CD4-positive, alpha-beta T cell (primary cell): ENCODE measurements at regions not wholly inside any gene's neighbourhood (a gene's known extent, or its start where the extent isn't known, plus 50 kb on each side); places are given as distances from the start of the nearest gene placed in this dataset.
"Not testable (repeated sequence)": the region's sequence is repeated elsewhere in the genome, so short reads cannot be mapped to it uniquely, and the experiment has no call there.

Experiments
- ATAC-seq: fragments of 200-7000 bp; cut with Tn5 transposase; one replicate; pipeline ENCODE4 v1.10.0; 2022; ENCODE audit warnings: mild to moderate bottlenecking; ENCODE audit not compliant: poor library complexity
- CTCF ChIA-PET: fragments of 350-600 bp; sonication (Branson Sonifier 250); formaldehyde crosslinking; loops from one replicate; lab custom pipeline; 2021; ENCODE audit warnings: antibody characterized with exemption, inconsistent platforms; lab: Charles Lee
- POLR2A ChIA-PET: fragments of 350-600 bp; sonication (Branson Sonifier 250); formaldehyde crosslinking; loops from one replicate; lab custom pipeline; 2021; ENCODE audit warnings: antibody characterized with exemption, inconsistent platforms; lab: Charles Lee
- DNase-seq, 14 experiments: peaks; one replicate each; pipeline ENCODE4 v3.0.0-alpha.2; 2013 to 2020; ENCODE audit warnings: mixed read lengths in 2 of 14
- H3K27ac ChIP-seq, 2 donors: one replicate each; pipeline versions ENCODE4 v1.5.1 to v1.7.0; 2013; ENCODE audit warnings: low read length in 2 of 2, low read depth in 1 of 2, mild to moderate bottlenecking in 1 of 2
- H3K27me3 ChIP-seq, 2 experiments: 1 replicate in 1 of 2; 2 replicates in 1 of 2; pipeline versions ENCODE4 v1.6.1 to v1.7.0; 2013; ENCODE audit warnings: low read length in 2 of 2, control low read depth in 1 of 2, mild to moderate bottlenecking in 1 of 2, moderate library complexity in 1 of 2; ENCODE audit not compliant: insufficient read depth in 2 of 2, control insufficient read depth in 1 of 2
- H3K36me3 ChIP-seq: one replicate; pipeline ENCODE4 v1.6.1; 2013; ENCODE audit warnings: low read length, control low read depth; ENCODE audit not compliant: insufficient read depth
- H3K4me1 ChIP-seq: one replicate; pipeline ENCODE4 v1.6.1; 2013; ENCODE audit warnings: low read length, control low read depth; ENCODE audit not compliant: insufficient read depth
- H3K4me3 ChIP-seq: one replicate; pipeline ENCODE4 v1.5.1; 2013; ENCODE audit warnings: mild to moderate bottlenecking, low read length, moderate library complexity
- H3K9me3 ChIP-seq, 2 experiments: 1 replicate in 1 of 2; 2 replicates in 1 of 2; pipeline versions ENCODE4 v1.6.1 to v1.7.0; 2013; ENCODE audit warnings: low read length in 2 of 2, mild to moderate bottlenecking in 2 of 2, control low read depth in 1 of 2, moderate library complexity in 1 of 2; ENCODE audit not compliant: control insufficient read depth in 1 of 2, insufficient read depth in 1 of 2
- H3K27ac Mint-ChIP-seq: one replicate; pipeline ENCODE4 v1.8.0; 2020; ENCODE audit warnings: mixed read lengths
- H3K27me3 Mint-ChIP-seq: one replicate; pipeline ENCODE4 v1.8.0; 2021; ENCODE audit warnings: mixed read lengths
- H3K36me3 Mint-ChIP-seq: one replicate; pipeline ENCODE4 v1.8.0; 2021; ENCODE audit warnings: low read depth, mixed read lengths
- H3K4me1 Mint-ChIP-seq: one replicate; pipeline ENCODE4 v1.8.0; 2021; ENCODE audit warnings: low read depth, mixed read lengths
- H3K4me3 Mint-ChIP-seq: one replicate; pipeline ENCODE4 v1.8.0; 2020; ENCODE audit warnings: mild to moderate bottlenecking, mixed read lengths
- H3K9me3 Mint-ChIP-seq: one replicate; pipeline ENCODE4 v1.8.0; 2020; ENCODE audit warnings: mixed read lengths
- CTCF ChIP-seq: fragments of 200-600 bp; IDR thresholded peaks from one replicate; pipeline ENCODE4 v1.8.0; 2022; ENCODE audit warnings: antibody characterized with exemption, mild to moderate bottlenecking
- intact Hi-C, 2 experiments: fragments of 100-400 bp; cut with DNase I in 1 of 2; cut with micrococcal nuclease in 1 of 2; formaldehyde crosslinking; loops; one replicate each; pipeline versions ENCODE4 v1.15.1 to v1.9.0; 2023 to 2025; cut with DNase I, micrococcal nuclease

- H3K27ac ChIP-seq: no peak overlapping the region
- Mint-ChIP-seq H3K9me3 (peaks cover 4% of the 10 kb centered on the region), H3K36me3 (no peaks in the 10 kb centered on the region), H3K4me3 (no peak overlapping the region), H3K4me1 (no peaks in the 10 kb centered on the region), H3K27ac (no peak overlapping the region), H3K27me3 (no peaks in the 10 kb centered on the region)
- H3K36me3 ChIP-seq: no peaks in the 10 kb centered on the region
- peaks cover 13 to 21% of the 10 kb centered on the region in 2 experiments for H3K9me3 ChIP-seq
- H3K4me1 ChIP-seq: no peaks in the 10 kb centered on the region
- no peak for TF ChIP-seq CTCF
- H3K27me3 ChIP-seq: no peaks in the 10 kb centered on the region
- ATAC-seq (no peak), DNase-seq (no peak)
- no peak overlapping the region for H3K4me3 ChIP-seq
- CTCF ChIA-PET: no interaction called here
- POLR2A ChIA-PET: no interaction called here
- intact Hi-C loops: no loop called here
Measured at GRCh38 chr2:38483776-38484501, 106.9 kb upstream of the ATL2 start.

GRCh38 chr2:38482710-38483109 lies 105.6 kb upstream of the ATL2 start:
- ATAC-seq, H3K27ac ChIP-seq, H3K27ac Mint-ChIP-seq, H3K4me1 Mint-ChIP-seq, H3K9me3 Mint-ChIP-seq, intact Hi-C loops, DNase-seq, H3K4me3 Mint-ChIP-seq, H3K27me3 Mint-ChIP-seq, H3K4me1 ChIP-seq, POLR2A ChIA-PET, CTCF ChIA-PET, H3K36me3 Mint-ChIP-seq, H3K4me3 ChIP-seq, H3K36me3 ChIP-seq, H3K27me3 ChIP-seq: not testable (repeated sequence)
- peaks cover 13 to 21% of the 10 kb centered on the region in 2 experiments for H3K9me3 ChIP-seq

GRCh38 chr2:38480617-38481016 lies 103.5 kb upstream of the ATL2 start:
- no peak for TF ChIP-seq CTCF
- Histone ChIP-seq H3K27ac (no peak overlapping the region), H3K9me3 (peaks cover 13 to 21% of the 10 kb centered on the region in 2 experiments), H3K4me1 (no peaks in the 10 kb centered on the region), H3K4me3 (no peak overlapping the region), H3K27me3 (peaks cover 0 to 3% of the 10 kb centered on the region in 2 experiments), H3K36me3 (no peaks in the 10 kb centered on the region)
- H3K9me3 Mint-ChIP-seq: peaks cover 4% of the 10 kb centered on the region
- ChIA-PET CTCF (no interaction called here), POLR2A (no interaction called here)
- intact Hi-C loops: no loop called here
- H3K4me1 Mint-ChIP-seq: no peaks in the 10 kb centered on the region
- H3K27me3 Mint-ChIP-seq: no peaks in the 10 kb centered on the region
- DNase-seq: no peak
- no peak overlapping the region for H3K27ac Mint-ChIP-seq
- no peaks in the 10 kb centered on the region for H3K36me3 Mint-ChIP-seq
- H3K4me3 Mint-ChIP-seq: no peak overlapping the region
- ATAC-seq: no peak

- Mint-ChIP-seq H3K4me1 (no peaks in the 10 kb centered on the region), H3K27ac (no peak overlapping the region), H3K36me3 (no peaks in the 10 kb centered on the region), H3K27me3 (no peaks in the 10 kb centered on the region), H3K4me3 (no peak overlapping the region), H3K9me3 (peaks cover 4% of the 10 kb centered on the region)
- intact Hi-C loops: no loop called here
- ATAC-seq (no peak), DNase-seq (no peak)
- H3K36me3 ChIP-seq: no peaks in the 10 kb centered on the region
- H3K27me3 ChIP-seq: peaks cover 0 to 3% of the 10 kb centered on the region in 2 experiments
- no peak overlapping the region for H3K4me3 ChIP-seq
- ChIA-PET POLR2A (no interaction called here), CTCF (no interaction called here)
- H3K4me1 ChIP-seq: no peaks in the 10 kb centered on the region
- peaks cover 13 to 21% of the 10 kb centered on the region in 2 experiments for H3K9me3 ChIP-seq
- no peak overlapping the region for H3K27ac ChIP-seq
- no peak for TF ChIP-seq CTCF
Measured at GRCh38 chr2:38477006-38477405, 99.9 kb upstream of the ATL2 start.
